Large intestine (tissue), 3 donors: ENCODE measurements at regions not wholly inside any gene's neighbourhood (a gene's known extent, or its start where the extent isn't known, plus 50 kb on each side); places are given as distances from the start of the nearest gene placed in this dataset.
A peak's percentile ranks its signal among the peaks of the same experiment; 100 is the strongest.

ENCODE experiments used
- DNase-seq, 2 donors: peaks; one replicate each; pipeline versions ENCODE4 v3.0.0 to v3.0.0-alpha.2; 2013
- H3K27ac ChIP-seq: one replicate; pipeline ENCODE4 v1.5.1; 2013; ENCODE audit warnings: low read length
- H3K27me3 ChIP-seq: 2 replicates; pipeline ENCODE4 v1.6.1; 2013; ENCODE audit warnings: low read length; ENCODE audit not compliant: control insufficient read depth, insufficient read depth
- H3K36me3 ChIP-seq: 2 replicates; pipeline ENCODE4 v1.6.1; 2013; ENCODE audit warnings: low read length; ENCODE audit not compliant: control insufficient read depth, insufficient read depth
- H3K4me1 ChIP-seq: one replicate; pipeline ENCODE4 v1.6.1; 2013; ENCODE audit warnings: low read length; ENCODE audit not compliant: control insufficient read depth, insufficient read depth
- H3K4me3 ChIP-seq: one replicate; pipeline ENCODE4 v1.5.1; 2013; ENCODE audit warnings: low read length
- H3K9me3 ChIP-seq: one replicate; pipeline ENCODE4 v1.6.1; 2013; ENCODE audit warnings: mild to moderate bottlenecking, low read depth, low read length, moderate library complexity; ENCODE audit not compliant: control insufficient read depth
- WGBS: methylation state at CpG from one replicate; pipeline ENCODE4 v1.1.5; 2013; ENCODE audit warnings: low lambda C conversion rate; ENCODE audit not compliant: insufficient coverage; 5-methylcytosine and 5-hydroxymethylcytosine counted together

GRCh38 chr6:3557336-3557735, 100.5 kb upstream of the SLC22A23 start:
- Histone ChIP-seq H3K27me3 (no peaks in the 10 kb centered on the region), H3K4me3 (no peak overlapping the region), H3K27ac (no peak overlapping the region), H3K9me3 (peaks cover 5% of the 10 kb centered on the region), H3K4me1 (no peaks in the 10 kb centered on the region), H3K36me3 (no peaks in the 10 kb centered on the region)
- no CpG with 5 or more reads among the region's 3 CpGs for WGBS
- no peak for DNase-seq

- Histone ChIP-seq H3K27ac (no peak overlapping the region), H3K4me3 (no peak overlapping the region), H3K9me3 (peaks cover 12% of the 10 kb centered on the region), H3K27me3 (no peaks in the 10 kb centered on the region), H3K4me1 (no peaks in the 10 kb centered on the region), H3K36me3 (no peaks in the 10 kb centered on the region)
- DNase-seq: no peak
These were observed 96.4 kb upstream of the SLC22A23 start for GRCh38 chr6:3553254-3553653.

GRCh38 chr6:3551716-3552511, 95.1 kb upstream of the SLC22A23 start:
- Histone ChIP-seq H3K9me3 (peaks cover 17% of the 10 kb centered on the region), H3K27me3 (no peaks in the 10 kb centered on the region), H3K4me3 (no peak overlapping the region), H3K4me1 (peaks cover under 1% of the 10 kb centered on the region), H3K36me3 (no peaks in the 10 kb centered on the region), H3K27ac (no peak overlapping the region)
- WGBS: 86% methylated on average over 2 of the region's 5 CpGs
- no peak for DNase-seq

- H3K27me3 ChIP-seq: no peaks in the 10 kb centered on the region
- WGBS: 94% methylated on average over 2 of the region's 7 CpGs
- H3K36me3 ChIP-seq: no peaks in the 10 kb centered on the region
- no peak overlapping the region for H3K4me3 ChIP-seq
- peaks cover 15% of the 10 kb centered on the region for H3K4me1 ChIP-seq
- peaks cover 17% of the 10 kb centered on the region for H3K9me3 ChIP-seq
- peak in 1 of 2 donors; percentile 37 for DNase-seq
- H3K27ac ChIP-seq: no peak overlapping the region
These were observed 92.6 kb upstream of the SLC22A23 start for GRCh38 chr6:3549314-3549940.

GRCh38 chr6:3546121-3546520, 89.3 kb upstream of the SLC22A23 start:
- Histone ChIP-seq H3K27ac (peak overlapping the region; percentile 43), H3K36me3 (no peaks in the 10 kb centered on the region), H3K27me3 (no peaks in the 10 kb centered on the region), H3K4me1 (peaks cover 28% of the 10 kb centered on the region), H3K4me3 (no peak overlapping the region), H3K9me3 (peaks cover 12% of the 10 kb centered on the region)
- DNase-seq: peak; percentile 70 to 88
- WGBS: 40% methylated on average over 1 of the region's 2 CpGs

- Histone ChIP-seq H3K9me3 (peaks cover 12% of the 10 kb centered on the region), H3K27ac (peak overlapping the region; percentile 3), H3K4me1 (peaks cover 37% of the 10 kb centered on the region), H3K27me3 (no peaks in the 10 kb centered on the region), H3K4me3 (no peak overlapping the region), H3K36me3 (no peaks in the 10 kb centered on the region)
- no peak for DNase-seq
- WGBS: no CpG with 5 or more reads among the region's 1 CpG
These were observed 88.3 kb upstream of the SLC22A23 start for GRCh38 chr6:3545156-3545555.

- peak in 1 of 2 donors; percentile 23 for DNase-seq
- no peak overlapping the region for H3K27ac ChIP-seq
- WGBS: no CpG with 5 or more reads among the region's 6 CpGs
- no peaks in the 10 kb centered on the region for H3K27me3 ChIP-seq
- no peaks in the 10 kb centered on the region for H3K36me3 ChIP-seq
- H3K4me3 ChIP-seq: no peak overlapping the region
- no peaks in the 10 kb centered on the region for H3K9me3 ChIP-seq
- H3K4me1 ChIP-seq: peaks cover 66% of the 10 kb centered on the region
These were observed 85.3 kb upstream of the SLC22A23 start for GRCh38 chr6:3542032-3542640.

GRCh38 chr6:3541006-3541585, 84.2 kb upstream of the SLC22A23 start:
- no peaks in the 10 kb centered on the region for H3K27me3 ChIP-seq
- H3K4me1 ChIP-seq: peaks cover 72% of the 10 kb centered on the region
- no peak overlapping the region for H3K4me3 ChIP-seq
- no CpG with 5 or more reads among the region's 9 CpGs for WGBS
- peak; percentile 61 to 89 for DNase-seq
- H3K36me3 ChIP-seq: no peaks in the 10 kb centered on the region
- peak overlapping the region; percentile 24 for H3K27ac ChIP-seq
- no peaks in the 10 kb centered on the region for H3K9me3 ChIP-seq

- Histone ChIP-seq H3K27ac (no peak overlapping the region), H3K4me3 (no peak overlapping the region), H3K27me3 (no peaks in the 10 kb centered on the region), H3K9me3 (no peaks in the 10 kb centered on the region), H3K36me3 (no peaks in the 10 kb centered on the region), H3K4me1 (peaks cover 68% of the 10 kb centered on the region)
- no CpG with 5 or more reads among the region's 8 CpGs for WGBS
- DNase-seq: no peak
These were observed 83.5 kb upstream of the SLC22A23 start for GRCh38 chr6:3540253-3540820.

- 43% methylated on average over 1 of the region's 6 CpGs for WGBS
- Histone ChIP-seq H3K27ac (no peak overlapping the region), H3K4me1 (peaks cover 77% of the 10 kb centered on the region), H3K27me3 (no peaks in the 10 kb centered on the region), H3K36me3 (no peaks in the 10 kb centered on the region), H3K9me3 (no peaks in the 10 kb centered on the region), H3K4me3 (no peak overlapping the region)
- no peak for DNase-seq
These were observed 81.7 kb upstream of the SLC22A23 start for GRCh38 chr6:3538536-3538935.
